Nephron (organoid): ENCODE measurements at regions not wholly inside any gene's neighbourhood (a gene's known extent, or its start where the extent isn't known, plus 50 kb on each side); places are given as distances from the start of the nearest gene placed in this dataset.

Experiments used
- H3K27ac Mint-ChIP-seq, 3 experiments: 2 replicates each; pipeline ENCODE4 v1.8.0; 2020; ENCODE audit warnings: mixed read lengths in 3 of 3, mild to moderate bottlenecking in 2 of 3, moderate library complexity in 1 of 3
- H3K27me3 Mint-ChIP-seq: 2 replicates; pipeline ENCODE4 v1.8.0; 2021; ENCODE audit warnings: low read depth, mild to moderate bottlenecking, moderate library complexity, mixed read lengths
- H3K36me3 Mint-ChIP-seq: 2 replicates; pipeline ENCODE4 v1.8.0; 2020; ENCODE audit warnings: low read depth, mixed read lengths
- H3K4me1 Mint-ChIP-seq: 2 replicates; pipeline ENCODE4 v1.8.0; 2020; ENCODE audit warnings: mixed read lengths
- H3K4me3 Mint-ChIP-seq, 3 experiments: 2 replicates each; pipeline ENCODE4 v1.8.0; 2020; ENCODE audit warnings: mild to moderate bottlenecking in 3 of 3, mixed read lengths in 3 of 3, moderate library complexity in 2 of 3
- H3K9me3 Mint-ChIP-seq: 2 replicates; pipeline ENCODE4 v1.8.0; 2020; ENCODE audit warnings: mixed read lengths
- TF ChIP-seq, protein P1 (sequence below), 3 experiments: fragments of 200-600 bp; sonication (generic); IDR thresholded peaks; one replicate each; pipeline ENCODE4 v1.5.0; 2021; ENCODE audit warnings: antibody characterized with exemption in 3 of 3; ENCODE audit not compliant: unreplicated experiment in 3 of 3

DNA sequence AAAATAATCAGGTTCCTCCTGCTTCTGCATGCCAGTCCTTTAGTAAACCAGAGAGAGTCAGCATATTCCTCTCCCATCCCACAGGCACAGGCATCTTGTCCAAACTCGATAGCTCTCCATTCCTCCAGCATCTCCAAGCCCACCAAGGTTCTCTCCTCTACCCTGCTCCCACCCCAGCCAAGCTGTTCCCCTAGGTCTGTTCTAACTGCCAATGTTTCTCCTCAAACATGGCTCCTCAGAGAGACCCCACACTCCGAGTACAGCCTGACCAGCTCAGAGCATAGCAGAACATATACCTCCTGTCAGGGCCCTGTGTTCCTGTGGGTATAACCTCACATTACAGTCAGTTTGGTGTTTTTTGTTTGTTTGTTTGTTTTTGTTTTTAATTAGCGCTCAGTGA lies 177.8 kb downstream of the VEGFA start:
- TF ChIP-seq, protein P1, sequence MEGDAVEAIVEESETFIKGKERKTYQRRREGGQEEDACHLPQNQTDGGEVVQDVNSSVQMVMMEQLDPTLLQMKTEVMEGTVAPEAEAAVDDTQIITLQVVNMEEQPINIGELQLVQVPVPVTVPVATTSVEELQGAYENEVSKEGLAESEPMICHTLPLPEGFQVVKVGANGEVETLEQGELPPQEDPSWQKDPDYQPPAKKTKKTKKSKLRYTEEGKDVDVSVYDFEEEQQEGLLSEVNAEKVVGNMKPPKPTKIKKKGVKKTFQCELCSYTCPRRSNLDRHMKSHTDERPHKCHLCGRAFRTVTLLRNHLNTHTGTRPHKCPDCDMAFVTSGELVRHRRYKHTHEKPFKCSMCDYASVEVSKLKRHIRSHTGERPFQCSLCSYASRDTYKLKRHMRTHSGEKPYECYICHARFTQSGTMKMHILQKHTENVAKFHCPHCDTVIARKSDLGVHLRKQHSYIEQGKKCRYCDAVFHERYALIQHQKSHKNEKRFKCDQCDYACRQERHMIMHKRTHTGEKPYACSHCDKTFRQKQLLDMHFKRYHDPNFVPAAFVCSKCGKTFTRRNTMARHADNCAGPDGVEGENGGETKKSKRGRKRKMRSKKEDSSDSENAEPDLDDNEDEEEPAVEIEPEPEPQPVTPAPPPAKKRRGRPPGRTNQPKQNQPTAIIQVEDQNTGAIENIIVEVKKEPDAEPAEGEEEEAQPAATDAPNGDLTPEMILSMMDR (IDR thresholded peaks at IDR 0.05; ENCODE audit: unreplicated experiment in 3 of 3), result no peak
- Mint-ChIP-seq H3K4me3 (no peak overlapping the region), H3K4me1 (no peaks in the 10 kb centered on the region), H3K27me3 (peaks cover 26% of the 10 kb centered on the region), H3K9me3 (peaks cover 17% of the 10 kb centered on the region), H3K27ac (no peak overlapping the region), H3K36me3 (no peaks in the 10 kb centered on the region)

DNA sequence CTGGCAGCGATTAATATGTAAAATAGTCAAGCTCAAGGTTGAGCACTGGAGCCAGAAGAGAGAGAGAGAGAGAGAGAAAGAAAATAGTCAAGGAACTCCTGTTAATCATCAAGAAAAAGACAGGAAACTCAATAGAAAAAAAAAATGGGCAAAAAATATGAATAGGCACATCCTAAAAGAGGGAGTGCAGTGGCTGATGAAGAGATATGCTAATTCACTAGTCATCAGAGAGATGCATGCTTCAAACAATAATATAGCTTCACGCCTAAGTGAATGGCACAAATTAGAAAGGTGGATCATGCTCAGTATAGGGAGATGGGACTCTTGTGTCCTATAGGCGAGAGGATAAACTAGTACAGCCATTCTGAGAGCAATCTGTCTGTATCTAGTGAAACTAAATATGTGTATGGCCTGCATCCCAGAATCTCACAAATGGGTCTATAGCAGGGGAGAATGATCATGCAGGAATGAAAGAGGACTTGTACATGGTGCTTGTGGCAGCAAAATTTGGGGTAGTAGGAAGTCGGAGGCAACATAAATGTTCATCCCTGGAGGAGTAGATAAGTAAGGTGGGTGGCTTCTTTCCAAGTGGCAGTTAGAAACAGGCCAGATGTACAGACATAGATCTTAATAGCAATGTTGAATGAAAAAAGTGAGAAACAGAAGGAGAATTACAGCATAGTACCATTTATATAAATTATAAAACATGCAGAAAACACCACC lies 176.8 kb downstream of the VEGFA start:
- no peaks in the 10 kb centered on the region for H3K36me3 Mint-ChIP-seq
- TF ChIP-seq, protein P1 (IDR thresholded peaks at IDR 0.05; ENCODE audit: unreplicated experiment in 3 of 3), result no peak
- peaks cover 17% of the 10 kb centered on the region for H3K9me3 Mint-ChIP-seq
- H3K27me3 Mint-ChIP-seq, result peaks cover 29% of the 10 kb centered on the region
- peaks cover 6% of the 10 kb centered on the region for H3K4me1 Mint-ChIP-seq
- no peak overlapping the region for H3K4me3 Mint-ChIP-seq
- H3K27ac Mint-ChIP-seq, result no peak overlapping the region

DNA sequence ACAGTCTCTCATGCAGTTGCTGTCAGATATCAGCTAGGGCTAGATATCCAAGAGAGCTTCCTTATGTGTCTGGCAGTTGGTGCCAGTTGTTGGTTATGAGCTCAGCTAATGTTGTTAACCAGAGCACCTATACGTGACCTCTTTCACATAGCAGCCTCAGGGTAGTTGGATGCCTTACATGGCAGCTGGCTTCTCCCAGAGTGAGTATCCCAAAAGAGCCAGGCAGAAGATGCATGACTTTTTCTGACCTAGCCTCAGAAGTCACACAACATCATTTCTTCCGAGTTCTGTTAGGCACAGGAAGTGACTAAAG lies 175.7 kb downstream of the VEGFA start:
- Mint-ChIP-seq H3K9me3 (peaks cover 17% of the 10 kb centered on the region), H3K27ac (no peak overlapping the region), H3K4me3 (no peak overlapping the region), H3K27me3 (peaks cover 27% of the 10 kb centered on the region), H3K36me3 (no peaks in the 10 kb centered on the region), H3K4me1 (peaks cover 10% of the 10 kb centered on the region)
- TF ChIP-seq, protein P1 (IDR thresholded peaks at IDR 0.05; ENCODE audit: unreplicated experiment in 3 of 3), result no peak

DNA sequence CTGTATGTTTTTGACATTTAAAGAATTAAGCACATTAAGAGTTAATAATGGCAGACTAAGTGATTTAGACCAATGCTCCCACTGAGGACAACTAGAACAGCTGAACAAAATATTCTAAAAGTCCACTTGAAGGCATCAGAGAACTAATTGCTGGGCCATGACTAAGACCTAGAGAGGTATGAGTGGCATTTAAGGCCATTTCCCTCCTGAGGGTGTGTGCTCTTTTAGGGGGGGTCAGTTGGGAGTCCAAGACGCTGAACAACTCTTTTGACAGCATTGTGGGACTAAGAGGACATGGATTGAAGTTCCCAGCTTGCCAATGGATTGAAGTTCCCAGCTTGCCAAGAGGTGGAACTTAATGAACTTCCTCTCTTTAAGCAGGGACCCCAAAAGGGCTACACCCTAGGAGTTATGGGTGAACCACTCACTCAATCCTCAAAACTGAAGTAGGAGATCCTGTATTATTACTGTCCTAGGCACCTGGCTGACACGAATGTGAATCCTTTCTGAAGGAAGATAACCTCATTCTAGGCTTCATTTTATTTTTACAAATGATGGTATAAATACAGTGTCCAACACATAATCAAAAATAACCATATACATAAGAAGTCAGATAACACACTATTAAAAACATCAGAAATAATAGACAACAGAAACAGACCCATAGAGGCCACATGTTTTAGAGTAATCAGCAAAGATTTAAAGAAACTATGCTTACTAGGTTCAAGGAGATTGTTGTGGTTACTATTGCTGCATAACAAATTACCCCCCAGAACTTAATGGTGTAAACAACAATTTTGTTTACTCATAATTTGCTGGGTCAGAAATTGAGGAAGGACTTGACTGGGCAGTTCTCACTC lies 175.1 kb downstream of the VEGFA start:
- Mint-ChIP-seq H3K27me3 (peaks cover 23% of the 10 kb centered on the region), H3K27ac (no peak overlapping the region), H3K4me3 (no peak overlapping the region), H3K36me3 (no peaks in the 10 kb centered on the region), H3K9me3 (peaks cover 17% of the 10 kb centered on the region), H3K4me1 (peaks cover 10% of the 10 kb centered on the region)
- TF ChIP-seq, protein P1 (IDR thresholded peaks at IDR 0.05; ENCODE audit: unreplicated experiment in 3 of 3), result no peak

DNA sequence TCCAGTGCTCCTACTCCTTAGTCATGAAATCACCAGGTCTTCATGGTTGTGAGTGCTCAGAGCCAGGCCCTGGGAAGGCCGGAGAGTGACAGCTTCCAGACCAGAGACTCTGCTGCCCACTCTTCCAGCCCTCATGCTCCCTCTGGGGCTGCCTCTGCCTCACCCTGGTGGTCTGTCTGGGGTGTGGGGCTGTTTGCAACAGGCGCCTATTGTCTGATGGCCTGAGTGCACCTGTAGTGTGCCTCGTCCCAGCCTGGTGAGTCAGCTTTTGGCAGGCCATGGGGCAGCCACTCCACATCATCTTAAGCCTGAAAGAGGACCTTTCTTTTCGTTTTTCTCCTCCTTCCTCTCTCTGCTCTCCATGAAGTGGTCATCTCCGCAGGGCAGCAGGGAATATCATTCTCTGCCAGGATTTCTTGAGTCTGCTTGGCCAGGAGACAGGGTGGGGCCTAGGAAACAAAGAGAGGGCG lies 173.8 kb downstream of the VEGFA start:
- Mint-ChIP-seq H3K9me3 (peaks cover 17% of the 10 kb centered on the region), H3K27me3 (peaks cover 22% of the 10 kb centered on the region), H3K36me3 (no peaks in the 10 kb centered on the region), H3K4me3 (no peak overlapping the region), H3K4me1 (peaks cover 17% of the 10 kb centered on the region), H3K27ac (no peak overlapping the region)
- TF ChIP-seq, protein P1 (IDR thresholded peaks at IDR 0.05; ENCODE audit: unreplicated experiment in 3 of 3), result no peak
